GDM1 (cell line): ENCODE measurements at regions not wholly inside any gene's neighbourhood (a gene's known extent, or its start where the extent isn't known, plus 50 kb on each side); places are given as distances from the start of the nearest gene placed in this dataset.
"Not testable (repeated sequence)": the region's sequence is repeated elsewhere in the genome, so short reads cannot be mapped to it uniquely, and the experiment has no call there.

Experiments
- DNase-seq: peaks from one replicate; lab custom pipeline; 2025; lab: John Stamatoyannopoulos, UW

- DNase-seq = no peak
These were observed 157.7 kb upstream of the TNRC6C start for GRCh38 chr17:77800816-77801215.

GRCh38 chr17:77801545-77802332 lies 156.8 kb upstream of the TNRC6C start:
- DNase-seq = no peak

GRCh38 chr17:77802333-77802615 lies 156.2 kb upstream of the TNRC6C start:
- no peak for DNase-seq

DNA sequence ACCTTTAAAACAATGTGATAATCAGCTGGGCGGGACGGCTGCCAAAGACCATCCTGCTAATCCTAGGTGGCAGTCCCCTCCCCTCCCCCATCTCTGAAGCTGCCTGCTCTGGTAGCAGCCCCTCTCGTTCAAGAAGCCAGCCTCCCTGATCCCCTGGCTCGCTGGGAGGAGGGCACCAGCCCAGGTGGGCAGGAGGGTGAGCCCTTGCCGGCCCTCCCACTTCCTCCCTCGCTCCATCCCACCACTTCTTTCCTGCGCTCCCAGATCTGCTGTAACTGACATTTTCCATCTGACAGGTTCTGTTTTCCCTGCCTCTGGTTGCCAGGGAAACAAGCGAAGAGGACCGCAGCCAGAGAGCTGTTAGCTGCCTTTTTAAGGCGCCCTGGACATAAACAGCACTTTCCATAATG lies 155.7 kb upstream of the TNRC6C start:
- DNase-seq = no peak

GRCh38 chr17:77803726-77804125 lies 154.8 kb upstream of the TNRC6C start:
- no peak for DNase-seq

- no peak for DNase-seq
These were observed 153.6 kb upstream of the TNRC6C start for GRCh38 chr17:77804796-77805426.

DNA sequence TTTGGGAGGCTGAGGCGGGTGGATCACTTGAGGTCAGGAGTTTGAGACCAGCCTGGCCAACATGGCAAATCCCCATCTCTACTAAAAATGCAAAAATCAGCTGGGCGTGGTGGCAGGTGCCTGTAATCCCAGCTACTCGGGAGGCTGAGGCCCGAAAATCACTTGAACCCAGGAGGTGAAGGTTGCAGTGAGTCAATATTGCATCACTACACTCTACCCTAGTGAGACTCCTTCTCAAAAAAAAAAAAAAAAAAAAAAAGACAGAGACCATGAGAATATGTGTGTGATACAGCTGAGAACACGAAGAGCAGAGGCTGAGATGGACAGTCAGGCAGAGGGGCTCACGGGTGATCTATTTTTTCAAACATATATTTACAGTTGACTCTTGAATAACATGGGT lies 152.5 kb upstream of the TNRC6C start:
- not testable (repeated sequence) for DNase-seq

- DNase-seq = no peak
These were observed 151.3 kb upstream of the TNRC6C start for GRCh38 chr17:77807051-77807745.

DNA sequence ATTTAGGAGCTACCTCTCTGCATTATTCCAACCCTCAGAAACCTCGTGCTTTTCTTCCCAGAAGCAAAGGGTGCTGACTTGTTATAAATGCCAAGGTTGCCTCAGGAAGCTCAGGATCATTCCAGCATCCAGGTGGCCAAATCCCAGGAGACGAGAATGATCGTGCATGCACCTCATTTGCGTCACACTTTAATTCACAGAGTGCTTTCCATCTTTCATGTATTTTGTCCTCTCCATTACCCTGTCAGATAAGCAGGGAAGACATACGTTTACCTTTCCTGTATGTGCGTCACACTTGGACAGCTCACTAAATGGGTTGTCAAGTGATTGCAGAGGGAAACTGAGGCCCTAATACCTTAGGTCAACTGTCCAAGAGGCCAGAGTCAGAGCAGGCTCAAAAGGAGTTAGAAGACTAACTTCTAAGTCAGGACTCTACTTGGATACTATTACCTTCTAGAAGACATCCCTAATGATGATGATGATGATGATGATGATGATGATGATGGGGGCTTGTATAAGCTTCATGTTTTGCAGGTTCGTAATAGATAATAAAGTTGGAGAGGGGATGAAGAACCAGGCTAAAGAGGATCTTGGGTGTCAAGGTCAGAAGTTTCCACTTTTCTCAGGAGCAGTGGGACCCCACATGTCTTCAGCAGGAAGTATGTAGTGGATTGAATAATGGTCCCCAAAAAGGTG lies 150.6 kb upstream of the TNRC6C start:
- DNase-seq = no peak

DNA sequence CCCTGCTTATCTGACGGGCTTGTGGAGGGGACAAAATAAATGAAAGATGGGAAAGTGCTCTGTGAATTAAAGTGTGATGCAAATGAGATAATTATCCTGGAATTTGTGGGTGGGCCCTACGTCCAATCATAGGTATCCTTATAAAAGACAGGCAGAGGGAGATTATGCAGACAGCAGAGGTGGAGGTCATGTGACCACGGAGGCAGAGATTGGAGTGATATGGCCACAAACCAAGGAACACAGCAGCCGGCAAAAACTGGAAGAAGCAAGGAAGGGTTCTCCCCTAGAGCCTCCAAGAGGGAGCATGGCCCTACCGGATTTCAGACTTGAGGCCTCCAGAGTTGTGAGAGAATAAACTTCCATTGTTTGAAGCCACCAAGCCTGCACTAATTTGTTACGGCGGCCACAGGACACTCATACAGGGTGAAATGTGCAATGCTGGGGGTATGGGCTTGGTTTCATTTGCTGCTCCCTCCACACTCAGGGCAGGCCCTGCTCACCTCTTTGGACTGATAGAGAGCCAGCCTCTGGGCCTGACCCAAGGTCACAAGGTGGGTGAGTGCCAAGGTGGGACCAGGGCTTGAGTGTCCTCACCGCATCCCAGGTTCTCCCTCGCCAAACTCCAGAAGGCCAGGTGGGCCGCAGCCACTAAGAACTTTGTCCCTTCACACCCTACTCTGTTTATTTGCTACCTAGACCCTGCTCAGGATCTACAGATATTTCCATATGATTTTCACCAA lies 149.6 kb upstream of the TNRC6C start:
- no peak for DNase-seq

GRCh38 chr17:77809814-77810213 lies 148.7 kb upstream of the TNRC6C start:
- DNase-seq = no peak

GRCh38 chr17:77810536-77810935 lies 148.0 kb upstream of the TNRC6C start:
- DNase-seq = no peak

DNA sequence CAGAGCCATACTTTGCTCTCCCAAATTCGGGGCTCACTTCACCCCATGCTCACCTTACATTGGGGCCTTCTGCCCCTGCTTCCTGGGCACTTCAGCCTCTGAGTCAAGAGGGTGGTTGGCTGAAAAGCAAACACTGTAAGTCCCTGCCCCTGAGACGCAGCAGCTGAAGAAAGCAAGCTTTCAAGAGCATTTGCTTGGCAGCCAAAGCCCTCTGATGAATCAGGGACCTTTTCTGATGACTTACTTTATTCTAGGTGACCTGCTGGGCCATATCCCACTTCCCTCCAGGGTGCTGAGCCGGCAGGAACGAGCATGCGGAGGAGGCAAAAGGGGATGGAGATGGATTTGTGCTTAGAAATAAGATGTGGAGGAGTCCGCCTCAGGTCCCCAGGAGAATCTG lies 147.0 kb upstream of the TNRC6C start:
- no peak for DNase-seq

DNA sequence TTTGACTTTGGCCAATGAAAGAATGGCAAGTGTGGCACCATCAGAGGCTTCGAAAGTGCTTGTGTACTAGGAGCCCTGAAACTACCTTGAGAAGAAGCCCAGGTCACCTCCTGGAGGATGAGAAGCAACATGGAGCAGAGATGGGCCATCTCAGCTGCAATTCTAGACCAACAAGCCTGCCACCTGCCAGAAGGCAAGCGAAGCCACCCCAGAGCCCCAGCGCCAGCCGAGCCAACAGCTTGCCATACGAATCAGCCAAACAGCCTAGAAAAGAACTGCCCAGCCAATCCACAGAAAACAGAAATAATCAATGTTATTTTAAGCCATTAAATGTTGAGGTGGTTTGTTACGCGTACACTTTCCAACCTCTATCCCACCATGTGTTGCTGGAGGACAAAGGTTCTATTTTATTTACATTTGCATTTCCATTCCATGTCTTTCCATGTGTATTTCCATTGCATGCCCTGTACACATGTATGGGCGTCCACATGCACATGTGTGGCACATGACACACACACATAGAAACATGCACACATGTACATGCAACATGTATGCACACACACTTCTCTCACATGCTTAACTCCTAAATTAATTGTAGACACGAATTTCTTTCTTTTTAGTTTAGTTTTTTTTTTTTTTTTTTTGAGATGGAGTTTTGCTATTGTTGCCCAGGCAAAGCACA lies 144.3 kb upstream of the TNRC6C start:
- DNase-seq = no peak

DNA sequence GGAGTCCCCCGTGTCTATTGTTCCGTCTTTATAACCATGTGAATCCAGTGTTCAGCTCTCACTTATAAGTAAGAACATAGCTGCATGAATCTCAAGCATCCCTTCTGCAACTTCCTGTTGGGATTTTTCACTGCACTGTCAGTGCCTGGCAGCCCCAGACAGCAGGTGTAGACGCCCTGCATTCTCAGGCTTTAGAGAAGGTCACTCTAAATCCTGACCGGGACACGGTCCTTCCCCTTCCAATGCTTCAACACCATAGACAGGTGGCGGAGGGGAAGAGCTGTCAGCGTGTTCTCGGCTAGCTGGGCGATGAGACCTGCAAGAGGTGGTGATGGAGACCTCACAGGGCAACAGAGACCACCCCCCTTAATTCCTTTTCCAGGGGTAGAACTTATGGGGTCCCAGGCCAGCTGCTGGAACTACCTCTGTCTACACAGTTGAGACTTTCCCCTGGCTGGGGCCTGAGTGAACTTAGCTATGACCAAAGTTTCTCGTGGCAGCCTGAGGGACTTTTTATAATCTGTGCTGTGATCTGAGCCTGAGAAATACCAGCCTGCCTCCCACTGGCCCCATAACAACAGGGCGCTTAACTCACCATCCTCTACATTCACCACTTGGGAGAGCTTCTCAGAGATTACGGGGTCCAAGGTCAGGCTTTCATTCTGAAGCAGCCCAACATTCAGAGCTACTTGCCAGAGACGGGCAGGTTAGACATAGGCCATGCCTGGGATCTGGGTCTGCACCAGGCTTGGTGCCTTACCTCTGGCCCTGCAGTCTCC lies 143.2 kb upstream of the TNRC6C start:
- DNase-seq = no peak

GRCh38 chr17:77817953-77818352 lies 140.6 kb upstream of the TNRC6C start:
- no peak for DNase-seq

GRCh38 chr17:77819497-77819896 lies 139.0 kb upstream of the TNRC6C start:
- DNase-seq = no peak

DNA sequence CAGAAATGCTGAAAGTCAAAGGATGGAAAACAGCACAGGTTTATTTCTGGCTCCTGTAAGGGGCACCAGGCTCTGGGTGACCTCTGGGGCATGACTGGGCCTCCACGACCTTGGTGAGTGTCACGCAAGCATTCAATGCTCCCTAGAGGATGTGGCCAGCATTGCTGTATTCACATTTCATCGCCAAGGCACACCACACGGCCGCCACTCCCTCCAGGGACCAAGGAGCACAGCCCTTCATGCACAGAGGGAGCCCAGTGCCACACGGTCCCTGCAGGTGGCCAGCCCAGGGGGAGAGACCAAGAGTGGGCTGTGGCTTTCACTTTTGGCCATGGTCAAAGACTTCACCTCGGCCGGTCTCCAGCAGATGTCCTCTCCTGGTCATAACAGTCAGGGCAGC lies 137.4 kb upstream of the TNRC6C start:
- no peak for DNase-seq

- no peak for DNase-seq
These were observed 136.0 kb upstream of the TNRC6C start for GRCh38 chr17:77822302-77823030.
